ENCODE measurements at regions not wholly inside any gene's neighbourhood (a gene's known extent, or its start where the extent isn't known, plus 50 kb on each side); places are given as distances from the start of the nearest gene placed in this dataset.

GRCh38 chr18:47458483-47458882 is 207.0 kb upstream of the SKOR2 start:
- Mint-ChIP-seq H3K9me3 (no peaks in the 10 kb centered on the region), H3K27ac (no peak overlapping the region), H3K36me3 (ENCODE audit: low read depth) (no peaks in the 10 kb centered on the region), H3K4me1 (ENCODE audit: low read depth) (no peaks in the 10 kb centered on the region), H3K4me3 (no peak overlapping the region), H3K27me3 (no peaks in the 10 kb centered on the region)
- no peak for ATAC-seq
- no peak for TF ChIP-seq CTCF (IDR thresholded peaks at IDR 0.05)
- DNase-seq = no peak
- POLR2A ChIA-PET = no interaction called here
- intact Hi-C loops (cut with micrococcal nuclease) = no loop called here
- CTCF ChIA-PET = no interaction called here

- H3K4me3 Mint-ChIP-seq = no peak overlapping the region
- H3K36me3 Mint-ChIP-seq (ENCODE audit: low read depth) = no peaks in the 10 kb centered on the region
- ChIA-PET POLR2A (no interaction called here), CTCF (no interaction called here)
- H3K9me3 Mint-ChIP-seq = no peaks in the 10 kb centered on the region
- TF ChIP-seq CTCF (IDR thresholded peaks at IDR 0.05) = no peak
- no peaks in the 10 kb centered on the region for H3K27me3 Mint-ChIP-seq
- no peaks in the 10 kb centered on the region for H3K4me1 Mint-ChIP-seq (ENCODE audit: low read depth)
- ATAC-seq (no peak), DNase-seq (no peak)
- intact Hi-C loops (cut with micrococcal nuclease) = no loop called here
- no peak overlapping the region for H3K27ac Mint-ChIP-seq
These were observed 206.2 kb upstream of the SKOR2 start for GRCh38 chr18:47457614-47458013.

GRCh38 chr18:47453038-47453437 is 201.6 kb upstream of the SKOR2 start:
- Mint-ChIP-seq H3K27me3 (no peaks in the 10 kb centered on the region), H3K36me3 (ENCODE audit: low read depth) (no peaks in the 10 kb centered on the region), H3K27ac (no peak overlapping the region), H3K9me3 (no peaks in the 10 kb centered on the region), H3K4me1 (ENCODE audit: low read depth) (no peaks in the 10 kb centered on the region), H3K4me3 (no peak overlapping the region)
- CTCF ChIA-PET = no interaction called here
- no peak for DNase-seq
- TF ChIP-seq CTCF (IDR thresholded peaks at IDR 0.05) = no peak
- POLR2A ChIA-PET = no interaction called here
- no peak for ATAC-seq
- intact Hi-C loops (cut with micrococcal nuclease) = no loop called here

- no peak for TF ChIP-seq CTCF (IDR thresholded peaks at IDR 0.05)
- Mint-ChIP-seq H3K27me3 (no peaks in the 10 kb centered on the region), H3K4me3 (no peak overlapping the region), H3K9me3 (peaks cover 5% of the 10 kb centered on the region), H3K36me3 (ENCODE audit: low read depth) (peaks cover 1% of the 10 kb centered on the region), H3K4me1 (ENCODE audit: low read depth) (no peaks in the 10 kb centered on the region), H3K27ac (no peak overlapping the region)
- ATAC-seq (no peak), DNase-seq (no peak)
- intact Hi-C loops (cut with micrococcal nuclease) = no loop called here
- POLR2A ChIA-PET = no interaction called here
- CTCF ChIA-PET = no interaction called here
These were observed 197.5 kb upstream of the SKOR2 start for GRCh38 chr18:47448956-47449355.

- H3K27ac Mint-ChIP-seq = no peak overlapping the region
- ChIA-PET POLR2A (no interaction called here), CTCF (no interaction called here)
- no peak for DNase-seq
- intact Hi-C loops (cut with micrococcal nuclease) = no loop called here
- H3K4me3 Mint-ChIP-seq = no peak overlapping the region
- no peaks in the 10 kb centered on the region for H3K4me1 Mint-ChIP-seq (ENCODE audit: low read depth)
- TF ChIP-seq CTCF (IDR thresholded peaks at IDR 0.05) = no peak
- peaks cover 5% of the 10 kb centered on the region for H3K9me3 Mint-ChIP-seq
- H3K36me3 Mint-ChIP-seq (ENCODE audit: low read depth) = no peaks in the 10 kb centered on the region
- ATAC-seq = no peak
- H3K27me3 Mint-ChIP-seq = peaks cover 6% of the 10 kb centered on the region
These were observed 190.5 kb upstream of the SKOR2 start for GRCh38 chr18:47441914-47442313.
